Ramos (cell line): ENCODE measurements at regions not wholly inside any gene's neighbourhood (a gene's known extent, or its start where the extent isn't known, plus 50 kb on each side); places are given as distances from the start of the nearest gene placed in this dataset.
"Not testable (repeated sequence)": the region's sequence is repeated elsewhere in the genome, so short reads cannot be mapped to it uniquely, and the experiment has no call there.

Experiments
- in situ Hi-C: fragments of 300-500 bp; cut with MboI; formaldehyde crosslinking; loops from one replicate; pipeline ENCODE4 v1.14.3; 2022; ENCODE audit warnings: low sequenced_read_pairs; ENCODE audit not compliant: unreplicated experiment

DNA sequence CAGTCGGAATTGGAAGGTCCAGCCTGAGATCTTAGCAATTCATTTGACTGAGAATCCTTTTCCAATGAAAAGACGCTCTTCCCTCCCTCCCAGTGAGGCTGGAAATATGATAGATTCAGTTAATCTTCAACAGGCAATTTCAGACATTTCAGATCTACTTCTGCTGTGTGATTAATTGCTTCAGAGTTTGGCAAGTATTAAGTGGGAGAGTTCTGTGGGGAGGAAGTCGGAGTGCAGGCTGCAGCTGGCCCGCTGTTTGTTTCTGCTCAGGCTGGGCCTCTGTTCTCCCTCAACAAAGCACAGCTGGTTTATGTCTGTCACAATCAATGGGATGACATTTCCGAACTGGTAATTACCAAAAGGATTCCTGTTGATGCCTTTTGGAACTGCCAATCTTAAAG, 178.2 kb downstream of the NDFIP2 start:
- in situ Hi-C loops = no loop called here

DNA sequence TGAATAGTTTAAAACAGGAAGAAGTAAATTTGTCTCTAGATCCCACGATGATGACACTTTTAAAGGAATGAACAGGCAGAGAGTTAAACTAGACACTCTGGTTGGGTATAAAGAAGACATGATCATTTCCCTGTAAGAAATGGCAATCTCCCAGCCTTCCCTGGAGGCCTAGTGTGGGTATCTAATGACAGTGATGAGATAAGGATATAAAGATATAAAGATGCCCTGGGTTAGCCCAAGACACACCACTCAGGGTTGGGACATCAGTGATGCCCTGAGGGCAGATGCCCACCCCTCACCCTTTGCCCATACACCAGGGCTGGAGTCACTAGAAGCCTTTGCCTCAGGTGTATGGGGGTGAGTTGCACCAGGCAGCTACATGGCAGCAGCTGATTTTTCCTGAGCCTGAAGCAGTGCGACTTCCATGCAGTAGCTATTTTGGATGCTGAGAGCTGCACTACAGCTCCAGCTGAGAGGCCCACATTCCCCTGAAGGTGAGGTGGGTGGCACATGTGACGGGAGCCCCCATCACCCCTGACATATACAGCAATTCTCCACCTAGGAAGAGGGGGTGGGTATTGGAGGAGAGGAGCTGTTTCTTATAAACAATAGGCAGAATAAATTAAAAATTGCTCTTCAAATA, 177.5 kb downstream of the NDFIP2 start:
- in situ Hi-C loops = no loop called here

DNA sequence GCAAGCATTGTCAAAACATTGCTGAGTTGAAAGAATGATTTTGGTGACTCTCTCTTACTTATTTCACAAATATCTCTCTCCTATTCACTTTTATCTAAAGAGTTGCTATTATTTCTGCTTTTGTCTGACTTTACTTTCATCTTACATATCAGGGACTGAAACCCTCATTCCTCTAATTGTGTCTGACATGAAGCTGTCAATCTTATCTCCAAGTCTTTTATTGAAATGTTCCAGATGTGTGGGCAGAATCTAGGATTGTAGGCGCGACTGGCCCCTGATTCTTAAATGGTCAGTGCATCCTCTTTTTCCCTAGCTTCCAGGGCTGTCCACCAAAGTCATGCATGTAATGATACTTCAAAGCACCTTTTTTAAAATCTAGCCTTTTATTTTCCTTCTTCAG, 174.6 kb downstream of the NDFIP2 start:
- in situ Hi-C loops = no loop called here

DNA sequence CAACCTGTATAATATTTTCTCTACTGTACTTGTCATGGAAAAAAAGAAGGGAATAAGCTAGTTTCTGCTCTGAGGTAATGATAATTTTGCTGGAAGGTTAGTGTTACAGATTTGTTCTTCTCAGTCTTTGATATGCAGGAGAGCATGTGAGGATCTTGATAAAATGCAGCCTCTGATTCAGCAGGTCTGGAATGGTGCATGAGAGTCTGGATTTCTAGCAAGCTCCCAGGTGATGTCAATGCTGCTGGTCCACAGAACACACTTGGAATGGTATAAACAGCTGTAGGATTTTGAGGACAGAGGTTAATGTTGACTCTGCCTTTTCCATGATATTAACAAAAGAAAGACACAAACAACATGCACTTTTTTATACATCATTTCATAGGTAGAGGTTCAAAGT, 173.6 kb downstream of the NDFIP2 start:
- in situ Hi-C loops = no loop called here

DNA sequence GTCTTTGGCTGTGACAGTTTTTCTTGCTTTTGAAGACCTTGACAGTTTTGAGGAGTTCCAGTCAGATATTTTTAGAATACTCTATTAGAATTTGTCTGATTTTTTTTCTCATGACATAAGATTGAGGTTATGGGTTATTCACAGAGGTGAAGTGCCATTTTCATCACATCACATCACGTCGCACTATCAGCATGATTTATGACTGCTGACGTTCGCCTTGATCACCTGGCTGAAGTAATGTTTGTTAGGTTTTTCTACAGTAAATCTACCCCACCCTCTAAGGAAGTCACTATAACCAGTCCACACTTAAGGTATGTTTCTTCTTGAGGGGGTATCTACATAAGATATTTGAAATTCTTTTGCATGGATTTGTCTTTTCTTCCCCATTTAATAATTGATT, 169.7 kb downstream of the NDFIP2 start:
- in situ Hi-C loops = no loop called here

DNA sequence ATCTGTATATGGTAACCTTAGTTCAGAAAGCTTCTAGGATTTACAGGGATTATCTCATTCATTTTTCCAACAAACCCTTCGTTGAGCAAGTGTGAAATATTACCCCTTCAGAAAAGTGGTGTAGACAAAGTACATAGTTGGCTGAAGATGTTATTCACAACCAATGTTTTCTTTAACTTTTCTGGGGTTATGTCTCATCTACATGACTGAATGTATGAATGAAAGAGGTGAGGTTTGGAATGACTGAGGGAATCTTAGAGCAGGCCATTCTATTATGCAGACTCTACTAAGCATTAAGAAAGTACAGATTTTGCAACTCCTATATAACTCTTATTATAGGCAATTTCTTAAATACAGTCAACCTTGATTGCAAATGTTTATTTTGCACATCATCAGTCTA, 167.2 kb downstream of the NDFIP2 start:
- in situ Hi-C loops = no loop called here

DNA sequence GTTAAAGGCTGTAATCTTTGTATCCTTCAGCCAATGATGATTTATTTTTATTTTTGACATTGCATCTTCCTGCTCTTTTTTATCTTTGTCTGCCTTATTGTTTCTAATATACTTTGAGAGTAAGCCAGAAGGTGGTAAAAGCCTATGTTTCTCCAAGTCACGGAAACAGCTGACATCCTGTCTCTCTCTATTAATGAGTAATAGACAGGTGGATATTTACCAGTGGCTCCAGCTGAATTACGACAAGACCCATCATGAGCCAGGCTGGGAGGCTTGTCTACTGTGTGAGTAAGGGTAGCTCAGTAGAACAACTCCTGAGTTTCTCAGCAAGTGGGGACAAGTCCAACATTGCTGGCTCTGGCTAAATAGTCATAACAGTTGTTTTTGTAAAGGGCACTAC, 166.6 kb downstream of the NDFIP2 start:
- in situ Hi-C loops = no loop called here

DNA sequence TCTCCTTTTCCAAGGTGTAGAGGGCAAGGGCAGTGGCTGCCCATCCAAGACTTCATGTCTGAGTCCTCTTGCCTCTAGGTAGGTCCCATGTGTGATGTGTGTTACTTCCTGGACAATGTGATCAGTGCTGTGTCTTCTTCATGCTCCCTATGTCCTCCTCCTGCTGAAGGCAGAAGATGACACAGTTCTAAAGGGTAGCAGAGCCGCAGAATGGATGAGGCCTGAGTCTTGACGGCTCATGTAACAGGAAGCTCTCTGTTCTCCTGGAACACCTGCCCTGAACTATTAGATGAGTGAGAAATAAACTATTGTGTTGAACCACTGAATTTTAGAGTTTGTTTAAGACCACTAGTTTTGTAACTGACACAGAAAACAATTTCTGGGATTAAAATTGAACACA, 165.9 kb downstream of the NDFIP2 start:
- in situ Hi-C loops = no loop called here

DNA sequence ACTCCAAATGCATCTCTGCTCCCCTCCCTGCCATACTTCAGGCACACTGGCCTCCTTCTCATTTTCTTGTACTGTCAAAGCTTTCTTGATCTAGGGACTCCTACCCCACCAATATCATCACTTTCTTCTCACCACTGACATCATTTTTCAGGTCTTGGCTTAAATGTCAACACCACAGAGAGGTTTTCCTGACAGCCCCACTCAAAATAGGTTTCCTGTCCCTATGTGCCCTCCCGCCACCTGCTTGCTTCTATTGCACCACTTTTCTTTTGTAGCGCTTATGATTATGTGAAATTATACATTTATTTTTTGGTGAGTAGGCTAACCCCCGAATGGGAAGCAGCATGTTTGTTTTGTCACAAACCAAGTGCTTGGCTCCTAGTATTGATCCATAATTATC, 164.6 kb downstream of the NDFIP2 start:
- in situ Hi-C loops = no loop called here

DNA sequence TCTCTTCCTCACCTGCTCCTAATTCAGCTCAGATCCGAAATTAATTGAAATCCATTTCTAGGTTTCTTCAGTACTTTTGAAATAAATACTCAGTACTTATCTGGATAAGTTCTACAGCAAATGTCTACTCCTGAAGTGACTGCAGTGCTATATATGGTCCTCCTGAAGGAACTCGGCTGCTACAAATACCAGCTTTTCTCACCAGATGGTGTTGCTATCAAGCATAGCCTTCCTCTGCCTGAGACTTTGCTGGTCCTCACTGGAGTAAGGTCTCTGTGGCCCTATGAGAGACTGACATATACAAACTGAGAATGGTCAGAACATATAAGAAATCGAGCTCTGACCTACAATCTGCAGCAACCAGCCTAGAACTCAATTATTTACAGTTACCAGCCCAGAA, 161.6 kb downstream of the NDFIP2 start:
- in situ Hi-C loops = no loop called here

DNA sequence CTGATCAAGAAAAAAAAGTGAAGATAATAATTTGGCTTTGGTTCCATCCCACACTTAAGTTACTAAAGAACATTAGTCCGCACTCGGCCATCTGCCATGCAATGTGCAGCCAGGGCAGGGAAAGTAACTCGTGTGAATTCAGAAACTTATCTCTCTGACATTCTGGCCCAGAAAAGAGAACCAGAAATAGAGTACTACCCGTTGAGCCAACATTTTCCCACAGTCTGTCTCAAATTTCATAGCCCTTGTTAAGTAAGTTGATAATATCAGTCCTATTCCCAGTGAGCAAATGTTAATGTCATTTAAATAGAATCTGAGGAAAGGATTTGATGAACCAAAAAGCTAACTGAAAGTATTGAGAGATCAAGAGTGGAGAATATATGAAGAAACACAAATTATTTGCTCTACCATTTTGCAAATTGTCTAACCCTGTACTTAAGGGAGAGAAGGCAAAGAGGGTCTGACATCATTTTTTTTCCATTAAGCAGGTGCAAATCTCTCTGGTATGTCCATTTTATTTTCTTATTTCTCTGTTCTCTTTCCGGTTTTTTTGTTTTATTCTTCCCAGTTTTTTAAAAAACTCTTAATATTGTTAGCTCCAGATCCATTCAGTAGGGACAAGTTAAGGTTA, 156.3 kb downstream of the NDFIP2 start:
- in situ Hi-C loops = no loop called here

DNA sequence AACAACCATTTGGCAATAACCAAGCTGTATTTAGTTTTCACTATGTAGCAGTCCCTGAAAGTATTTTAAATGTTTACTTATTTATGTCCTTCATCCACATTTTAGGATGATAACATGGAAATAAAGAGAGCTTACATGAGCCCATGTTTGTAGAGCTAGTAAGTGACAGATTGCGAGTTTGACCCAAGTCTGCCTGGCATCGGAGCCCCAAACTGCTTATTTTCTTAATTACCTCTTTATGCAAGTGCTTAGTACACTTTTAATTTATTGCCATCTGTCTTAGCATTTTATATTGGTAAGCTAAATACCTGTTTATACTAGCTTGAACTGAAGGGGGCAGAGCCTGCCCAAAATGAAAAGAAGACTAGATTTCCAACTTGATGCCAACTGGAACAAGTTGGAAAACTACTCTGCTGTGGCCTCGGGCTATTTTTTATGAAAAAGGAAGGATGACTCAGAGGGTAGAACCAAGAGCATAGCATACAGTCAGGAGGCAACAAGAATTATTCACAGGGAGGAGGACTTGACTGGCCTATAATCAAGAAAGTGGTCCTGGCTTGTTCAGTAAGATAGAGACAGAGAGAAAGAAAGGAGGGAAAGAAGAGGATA, 150.2 kb downstream of the NDFIP2 start:
- in situ Hi-C loops = no loop called here

DNA sequence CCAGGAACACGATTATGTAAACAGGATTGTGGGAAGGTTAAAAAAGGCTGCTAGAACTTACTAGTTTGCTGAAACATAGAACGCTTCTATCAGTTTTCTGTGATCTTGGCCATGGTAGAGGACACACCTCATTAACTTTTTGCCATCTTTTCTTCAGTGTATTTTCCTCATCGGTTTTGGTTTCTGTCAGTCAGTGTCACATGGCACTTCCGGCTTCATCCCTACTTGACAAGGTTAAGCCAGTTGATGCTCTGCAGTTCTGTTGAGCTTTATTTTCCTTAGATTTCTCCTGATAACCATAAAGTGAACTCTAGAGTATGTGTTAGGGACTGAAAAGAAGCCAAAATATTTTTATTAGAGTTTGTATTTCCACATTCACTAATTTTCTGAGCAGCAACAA, 147.5 kb downstream of the NDFIP2 start:
- in situ Hi-C loops = no loop called here

DNA sequence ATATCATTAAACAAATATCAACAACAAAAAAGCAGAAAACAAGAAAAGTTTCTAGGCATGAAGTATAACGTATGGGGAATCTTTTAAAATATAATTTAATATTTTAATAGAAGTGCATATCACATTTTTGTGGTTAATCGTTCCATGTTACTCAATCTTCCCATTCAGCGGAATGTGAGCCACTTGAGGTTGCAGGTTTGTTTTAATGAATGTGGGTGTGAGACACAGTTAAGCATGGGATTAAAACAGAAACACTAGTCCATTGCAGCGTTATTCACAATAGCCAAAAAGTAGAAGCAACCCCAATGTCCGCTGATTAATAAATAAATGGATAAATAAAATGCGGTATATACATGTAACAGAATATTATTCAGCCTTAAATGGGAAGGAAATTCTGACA, 146.0 kb downstream of the NDFIP2 start:
- in situ Hi-C loops = no loop called here

DNA sequence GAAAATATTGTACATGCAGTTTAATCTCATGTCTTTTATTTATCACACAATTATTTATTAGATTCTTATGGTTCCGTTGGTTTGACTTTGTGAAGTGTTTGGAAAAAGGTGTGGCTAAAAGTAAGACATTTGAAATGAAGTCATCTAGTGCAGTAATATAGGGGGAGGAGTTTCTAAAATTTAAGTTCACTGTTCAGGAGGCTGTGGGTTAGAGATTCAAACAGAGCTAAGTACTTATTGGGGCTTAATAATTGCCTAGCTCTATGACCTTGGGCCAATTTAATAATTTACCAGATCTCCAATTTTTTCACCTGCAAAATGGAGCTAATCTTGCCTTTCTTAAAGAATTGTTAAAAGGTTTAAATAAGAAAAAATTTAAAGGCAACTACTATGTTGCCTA, 144.6 kb downstream of the NDFIP2 start:
- in situ Hi-C loops = no loop called here

DNA sequence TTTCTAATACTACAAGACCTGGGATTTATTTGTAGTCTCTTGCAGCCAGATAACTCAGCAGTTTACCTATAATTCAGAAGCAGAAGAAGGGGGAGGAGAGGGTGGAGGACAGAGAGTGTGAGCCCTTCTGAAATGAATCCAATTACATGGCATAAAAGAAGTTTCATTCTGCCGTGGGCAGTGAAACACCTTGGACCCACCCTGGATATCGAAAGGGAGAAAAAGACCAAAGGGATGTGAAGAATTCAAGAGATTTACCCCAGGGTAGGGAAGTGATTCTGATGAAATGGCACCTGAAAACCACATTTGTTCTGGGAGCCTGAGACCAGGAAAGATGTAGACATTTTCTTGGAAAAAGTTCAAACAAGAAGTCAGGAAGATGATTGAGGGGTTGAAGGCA, 140.9 kb downstream of the NDFIP2 start:
- in situ Hi-C loops = no loop called here

DNA sequence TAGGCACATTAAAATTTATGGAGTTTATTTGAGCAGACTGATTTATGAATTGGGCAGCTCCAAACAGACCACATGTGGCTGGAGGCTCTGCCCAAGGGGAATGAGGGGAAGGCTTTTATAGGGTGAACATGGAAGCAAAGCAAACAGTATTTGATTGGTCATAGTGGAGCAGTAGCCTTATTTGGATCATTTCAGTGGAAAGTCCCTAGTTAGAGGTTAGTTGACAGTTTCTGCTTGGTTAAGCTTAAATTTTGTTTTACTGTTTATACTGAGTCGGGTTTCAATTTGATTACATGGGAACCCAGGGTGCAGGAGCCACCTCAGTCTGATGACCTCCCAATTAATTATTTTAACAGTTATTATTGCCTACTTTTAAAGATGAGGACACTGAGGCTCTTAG, 140.5 kb downstream of the NDFIP2 start:
- in situ Hi-C loops = no loop called here

DNA sequence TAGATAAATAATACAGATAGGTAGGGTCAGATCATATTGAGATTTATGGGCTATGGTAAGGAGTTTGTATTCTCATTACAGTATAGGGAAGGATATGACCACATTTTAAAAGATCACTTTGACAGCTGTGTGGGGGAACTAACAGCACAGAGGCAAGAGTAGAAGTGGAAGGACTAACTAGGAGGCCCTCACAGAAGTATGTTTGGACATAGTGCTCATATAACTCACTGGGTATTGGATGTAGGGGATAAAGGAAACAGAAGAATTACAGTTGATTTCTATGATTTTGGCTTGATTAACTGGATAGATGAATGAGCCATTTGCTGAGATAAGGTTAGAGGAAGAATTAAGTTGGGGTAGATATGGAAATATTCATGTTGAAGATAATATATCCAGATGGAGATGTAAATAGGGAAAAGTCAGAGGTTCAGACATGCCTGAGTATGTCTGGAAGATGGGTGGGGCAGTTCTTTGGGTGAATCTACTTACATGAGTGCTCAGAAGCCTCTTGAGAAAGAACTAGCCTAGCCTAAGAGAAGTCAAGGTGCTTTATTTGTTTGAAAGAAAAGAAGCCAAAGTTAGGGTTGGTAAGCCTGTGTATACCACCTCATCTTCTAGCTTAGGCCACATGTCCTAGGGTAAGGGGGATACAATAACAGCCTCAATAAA, 133.4 kb downstream of the NDFIP2 start:
- in situ Hi-C loops = no loop called here

DNA sequence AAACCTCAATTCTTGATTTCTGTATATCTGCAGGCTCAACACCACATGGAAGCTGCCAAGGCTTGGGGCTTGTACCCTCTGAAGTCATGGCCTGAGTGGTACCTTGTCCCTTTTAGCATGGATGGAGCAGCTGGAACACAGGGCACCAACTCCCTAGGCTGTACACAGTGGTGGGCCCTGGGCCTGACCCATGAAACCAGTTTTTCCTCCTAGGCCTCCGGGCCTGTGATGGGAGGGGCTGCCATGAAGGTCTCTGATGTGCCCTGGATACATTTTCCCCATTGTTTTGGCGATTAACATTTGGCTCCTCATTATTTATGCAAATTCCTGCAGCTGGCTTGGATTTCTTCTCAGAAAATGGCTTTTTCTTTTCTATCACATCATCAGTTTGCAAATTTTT, 131.6 kb downstream of the NDFIP2 start:
- in situ Hi-C loops = no loop called here

DNA sequence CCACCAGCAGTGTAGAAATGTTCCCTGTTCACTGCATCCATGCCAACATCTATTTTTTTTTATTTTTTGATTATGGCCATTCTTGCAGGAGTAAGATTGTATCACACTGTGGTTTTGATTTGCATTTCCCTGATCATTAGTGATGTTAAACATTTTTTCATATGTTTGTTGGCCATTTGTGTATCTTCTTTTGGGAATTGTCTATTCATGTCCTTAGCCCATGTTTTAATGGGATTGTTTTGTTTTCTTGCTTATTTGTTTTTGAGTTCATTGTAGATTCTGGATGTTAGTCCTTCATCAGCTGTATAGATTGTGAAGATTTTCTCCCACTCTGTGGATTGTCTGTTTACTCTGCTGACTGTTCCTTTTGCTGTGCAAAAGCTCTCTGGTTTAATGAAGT, 126.9 kb downstream of the NDFIP2 start:
- in situ Hi-C loops = not testable (repeated sequence)
